HEK293T (cell line): ENCODE measurements at regions not wholly inside any gene's neighbourhood (a gene's known extent, or its start where the extent isn't known, plus 50 kb on each side); places are given as distances from the start of the nearest gene placed in this dataset.

Experiments used
- BHLHE40 ChIP-seq: fragments of 450-650 bp; IDR thresholded peaks from 2 replicates; pipeline ENCODE4 v1.6.1; 2016; ENCODE audit warnings: mild to moderate bottlenecking, moderate library complexity, borderline replicate concordance
- CTBP1 ChIP-seq: fragments of 450-650 bp; IDR thresholded peaks from 2 replicates; pipeline ENCODE4 v1.6.1; 2016; ENCODE audit warnings: borderline replicate concordance

- no peak for TF ChIP-seq BHLHE40
- TF ChIP-seq CTBP1 = no peak
Measured at GRCh38 chr3:124206225-124207055, 214.5 kb upstream of the ROPN1 start.
